ENCODE measurements at regions not wholly inside any gene's neighbourhood (a gene's known extent, or its start where the extent isn't known, plus 50 kb on each side); places are given as distances from the start of the nearest gene placed in this dataset.

- no peak for TF ChIP-seq CTCF (IDR thresholded peaks at IDR 0.05)
- no peak for TF ChIP-seq POLR2A (IDR thresholded peaks at IDR 0.05)
These were observed 127.1 kb upstream of the KCNJ15 start for GRCh38 chr21:38129711-38130110.
